ENCODE measurements at regions not wholly inside any gene's neighbourhood (a gene's known extent, or its start where the extent isn't known, plus 50 kb on each side); places are given as distances from the start of the nearest gene placed in this dataset.

GRCh38 chr4:43243433-43244116, 351.1 kb downstream of the GRXCR1 start:
- DNase-seq (ENCODE audit: low spot score): no peak

GRCh38 chr4:43244688-43245382, 352.3 kb downstream of the GRXCR1 start:
- no peak for DNase-seq (ENCODE audit: low spot score)

- DNase-seq (ENCODE audit: low spot score): no peak
These were observed 359.3 kb downstream of the GRXCR1 start for GRCh38 chr4:43251841-43252240.

- DNase-seq (ENCODE audit: low spot score): no peak
These were observed 361.0 kb downstream of the GRXCR1 start for GRCh38 chr4:43253541-43253940.

- no peak for DNase-seq (ENCODE audit: low spot score)
These were observed 372.2 kb downstream of the GRXCR1 start for GRCh38 chr4:43264730-43265129.

- DNase-seq (ENCODE audit: low spot score): no peak
These were observed 379.4 kb downstream of the GRXCR1 start for GRCh38 chr4:43271946-43272345.

GRCh38 chr4:43274376-43274775, 381.9 kb downstream of the GRXCR1 start:
- DNase-seq (ENCODE audit: low spot score): no peak

- DNase-seq (ENCODE audit: low spot score): no peak
These were observed 383.3 kb downstream of the GRXCR1 start for GRCh38 chr4:43275779-43276178.

- no peak for DNase-seq (ENCODE audit: low spot score)
These were observed 383.8 kb downstream of the GRXCR1 start for GRCh38 chr4:43276321-43276720.

- no peak for DNase-seq (ENCODE audit: low spot score)
These were observed 384.5 kb downstream of the GRXCR1 start for GRCh38 chr4:43277003-43277402.

GRCh38 chr4:43282534-43282933, 390.0 kb downstream of the GRXCR1 start:
- no peak for DNase-seq (ENCODE audit: low spot score)

- no peak for DNase-seq (ENCODE audit: low spot score)
These were observed 393.6 kb downstream of the GRXCR1 start for GRCh38 chr4:43286137-43286536.

- DNase-seq (ENCODE audit: low spot score): no peak
These were observed 404.5 kb downstream of the GRXCR1 start for GRCh38 chr4:43296946-43297528.

- DNase-seq (ENCODE audit: low spot score): no peak
These were observed 424.3 kb downstream of the GRXCR1 start for GRCh38 chr4:43316813-43317212.

- DNase-seq (ENCODE audit: low spot score): no peak
These were observed 432.9 kb downstream of the GRXCR1 start for GRCh38 chr4:43325220-43325967.

GRCh38 chr4:43330288-43330687, 437.8 kb downstream of the GRXCR1 start:
- DNase-seq (ENCODE audit: low spot score): no peak

- no peak for DNase-seq (ENCODE audit: low spot score)
These were observed 438.9 kb downstream of the GRXCR1 start for GRCh38 chr4:43331226-43332051.

- no peak for DNase-seq (ENCODE audit: low spot score)
These were observed 439.5 kb downstream of the GRXCR1 start for GRCh38 chr4:43332052-43332425.

- DNase-seq (ENCODE audit: low spot score): no peak
These were observed 445.2 kb downstream of the GRXCR1 start for GRCh38 chr4:43337707-43338106.

GRCh38 chr4:43339435-43339834, 446.9 kb downstream of the GRXCR1 start:
- DNase-seq (ENCODE audit: low spot score): no peak

GRCh38 chr4:43341741-43342140, 449.2 kb downstream of the GRXCR1 start:
- DNase-seq (ENCODE audit: low spot score): no peak

- DNase-seq (ENCODE audit: low spot score): no peak
These were observed 450.8 kb downstream of the GRXCR1 start for GRCh38 chr4:43343298-43343697.
